Stimulated activated CD8-positive, alpha-beta memory T cell treated with anti-CD3 and anti-CD28 coated beads, Interleukin-7, amount 100 ng/mL, for 24 hours (primary cell): ENCODE measurements at regions not wholly inside any gene's neighbourhood (a gene's known extent, or its start where the extent isn't known, plus 50 kb on each side); places are given as distances from the start of the nearest gene placed in this dataset.

Experiments
- DNase-seq: peaks from one replicate; pipeline ENCODE4 v3.0.0-alpha.2; 2020; ENCODE audit warnings: low read depth

GRCh38 chr2:235170016-235170415, 218.2 kb downstream of the SH3BP4 start:
- no peak for DNase-seq

- DNase-seq = no peak
These were observed 219.0 kb downstream of the SH3BP4 start for GRCh38 chr2:235170536-235171521.

- DNase-seq = no peak
These were observed 219.8 kb downstream of the SH3BP4 start for GRCh38 chr2:235171550-235172031.

- no peak for DNase-seq
These were observed 228.8 kb downstream of the SH3BP4 start for GRCh38 chr2:235180642-235181041.

GRCh38 chr2:235183786-235184185, 232.0 kb downstream of the SH3BP4 start:
- no peak for DNase-seq

- no peak for DNase-seq
These were observed 236.0 kb downstream of the SH3BP4 start for GRCh38 chr2:235187806-235188205.

- no peak for DNase-seq
These were observed 239.7 kb downstream of the SH3BP4 start for GRCh38 chr2:235191486-235191885.

- no peak for DNase-seq
These were observed 240.2 kb downstream of the SH3BP4 start for GRCh38 chr2:235191978-235192377.

GRCh38 chr2:235194351-235194750, 242.5 kb downstream of the SH3BP4 start:
- no peak for DNase-seq

GRCh38 chr2:235194836-235195235, 243.0 kb downstream of the SH3BP4 start:
- DNase-seq = no peak

- no peak for DNase-seq
These were observed 244.1 kb downstream of the SH3BP4 start for GRCh38 chr2:235195921-235196320.

- no peak for DNase-seq
These were observed 247.3 kb downstream of the SH3BP4 start for GRCh38 chr2:235199128-235199527.

GRCh38 chr2:235200216-235200615, 248.4 kb downstream of the SH3BP4 start:
- DNase-seq = no peak

GRCh38 chr2:235201756-235202155, 249.9 kb downstream of the SH3BP4 start:
- no peak for DNase-seq

GRCh38 chr2:235204948-235205347, 253.1 kb downstream of the SH3BP4 start:
- DNase-seq = no peak

- DNase-seq = no peak
These were observed 254.6 kb downstream of the SH3BP4 start for GRCh38 chr2:235206399-235206798.

- DNase-seq = no peak
These were observed 255.3 kb downstream of the SH3BP4 start for GRCh38 chr2:235206980-235207579.

- DNase-seq = no peak
These were observed 259.2 kb downstream of the SH3BP4 start for GRCh38 chr2:235211056-235211455.

GRCh38 chr2:235212501-235213158, 260.8 kb downstream of the SH3BP4 start:
- DNase-seq = no peak

GRCh38 chr2:235215248-235215647, 263.4 kb downstream of the SH3BP4 start:
- no peak for DNase-seq

- DNase-seq = no peak
These were observed 265.1 kb downstream of the SH3BP4 start for GRCh38 chr2:235216901-235217300.

GRCh38 chr2:235217846-235218245, 266.0 kb downstream of the SH3BP4 start:
- no peak for DNase-seq

GRCh38 chr2:235218486-235218907, 266.7 kb downstream of the SH3BP4 start:
- no peak for DNase-seq
